BLaER1 treated with 17β-estradiol and CSF1 and Interleukin-3, amounts not matched to agents 10 nM and 100 nM (cell line): ENCODE measurements at regions not wholly inside any gene's neighbourhood (a gene's known extent, or its start where the extent isn't known, plus 50 kb on each side); places are given as distances from the start of the nearest gene placed in this dataset.
"Not testable (repeated sequence)": the region's sequence is repeated elsewhere in the genome, so short reads cannot be mapped to it uniquely, and the experiment has no call there.

ENCODE experiments used
- H3K27ac ChIP-seq, 11 experiments: shearing (Covaris generic); formaldehyde crosslinking; 2 replicates each; pipeline ENCODE4 v1.8.1; 2022
- H3K27me3 ChIP-seq, 11 experiments: shearing (Covaris generic); formaldehyde crosslinking; 2 replicates each; pipeline ENCODE4 v1.8.1; 2022
- H3K36me3 ChIP-seq, 11 experiments: shearing (Covaris generic); formaldehyde crosslinking; 2 replicates each; pipeline ENCODE4 v1.8.1; 2022
- H3K4me1 ChIP-seq, 10 experiments: shearing (Covaris generic); formaldehyde crosslinking; 2 replicates each; pipeline ENCODE4 v1.8.1; 2022
- H3K4me2 ChIP-seq, 11 experiments: shearing (Covaris generic); formaldehyde crosslinking; 2 replicates each; pipeline ENCODE4 v1.8.1; 2022
- H3K4me3 ChIP-seq, 10 experiments: shearing (Covaris generic); formaldehyde crosslinking; 2 replicates each; pipeline ENCODE4 v1.8.1; 2022
- H3K9ac ChIP-seq, 11 experiments: shearing (Covaris generic); formaldehyde crosslinking; 2 replicates each; pipeline ENCODE4 v1.8.1; 2022
- H3K9me3 ChIP-seq, 11 experiments: shearing (Covaris generic); formaldehyde crosslinking; replicated peaks in 1 of 11; 2 replicates each; pipeline ENCODE4 v1.8.1; 2022
- H4K20me1 ChIP-seq, 11 experiments: shearing (Covaris generic); formaldehyde crosslinking; 2 replicates each; pipeline ENCODE4 v1.8.1; 2022
- Cebpa-rat ChIP-seq, 11 experiments: shearing (Covaris generic); IDR thresholded peaks; 2 replicates each; pipeline ENCODE4 v1.8.1; 2022

GRCh38 chr7:35919607-35920006, 118.8 kb downstream of the SEPTIN7 start:
- H3K4me1 ChIP-seq: peaks cover 0 to 30% (median 25%) of the 10 kb centered on the region in 10 experiments; a peak in 17 of 20 replicates
- not testable (repeated sequence) for H4K20me1 ChIP-seq, H3K27me3 ChIP-seq, H3K9me3 ChIP-seq
- peak overlapping the region in 3 of 10 experiments; percentile 32 to 38 (median 37); a peak in 5 of 20 replicates for H3K4me3 ChIP-seq
- peaks cover 0 to 11% (median 0%) of the 10 kb centered on the region in 11 experiments; a peak in 2 of 22 replicates for H3K36me3 ChIP-seq
- TF ChIP-seq Cebpa-rat (IDR thresholded peaks at IDR 0.05): 0 out of 22 replicates have a peak, but pooled peaks of 1 of the 11 experiments have one; percentile 28
- peak overlapping the region in 7 of 11 experiments; percentile 18 to 69 (median 62); a peak in 13 of 22 replicates for H3K27ac ChIP-seq
- H3K9ac ChIP-seq: peak overlapping the region in 3 of 11 experiments; percentile 24 to 26 (median 26); a peak in 2 of 22 replicates
- peak overlapping the region; percentile 40 to 71 (median 63); a peak in 21 of 22 replicates for H3K4me2 ChIP-seq

GRCh38 chr7:35921338-35921737, 120.5 kb downstream of the SEPTIN7 start:
- H3K36me3 ChIP-seq: peaks cover 0 to 21% (median 0%) of the 10 kb centered on the region in 11 experiments; a peak in 3 of 22 replicates
- H3K9me3 ChIP-seq: peaks cover 0 to 19% (median 0%) of the 10 kb centered on the region in 11 experiments; a peak in 5 of 22 replicates
- not testable (repeated sequence) for H3K4me2 ChIP-seq, H4K20me1 ChIP-seq, H3K27me3 ChIP-seq, H3K4me3 ChIP-seq, H3K9ac ChIP-seq, H3K27ac ChIP-seq
- peaks cover 0 to 31% (median 25%) of the 10 kb centered on the region in 10 experiments; a peak in 17 of 20 replicates for H3K4me1 ChIP-seq

GRCh38 chr7:35924668-35925067, 123.8 kb downstream of the SEPTIN7 start:
- H3K9ac ChIP-seq, H3K27ac ChIP-seq, H4K20me1 ChIP-seq, H3K4me2 ChIP-seq, H3K4me3 ChIP-seq, H3K4me1 ChIP-seq, H3K27me3 ChIP-seq: not testable (repeated sequence)
- peaks cover 0 to 19% (median 0%) of the 10 kb centered on the region in 11 experiments; a peak in 5 of 22 replicates for H3K9me3 ChIP-seq
- peaks cover 0 to 21% (median 0%) of the 10 kb centered on the region in 11 experiments; a peak in 3 of 22 replicates for H3K36me3 ChIP-seq

GRCh38 chr7:35926966-35927365, 126.1 kb downstream of the SEPTIN7 start:
- not testable (repeated sequence) for H3K4me3 ChIP-seq, H3K27me3 ChIP-seq, H3K27ac ChIP-seq, H3K4me2 ChIP-seq, H3K9ac ChIP-seq, H4K20me1 ChIP-seq
- H3K9me3 ChIP-seq: peaks cover 0 to 11% (median 0%) of the 10 kb centered on the region in 11 experiments; a peak in 3 of 22 replicates
- H3K36me3 ChIP-seq: peaks cover 0 to 21% (median 0%) of the 10 kb centered on the region in 11 experiments; a peak in 3 of 22 replicates
- peaks cover 6 to 18% (median 11%) of the 10 kb centered on the region in 10 experiments; a peak in 16 of 20 replicates for H3K4me1 ChIP-seq

GRCh38 chr7:35931134-35931533, 130.3 kb downstream of the SEPTIN7 start:
- not testable (repeated sequence) for H4K20me1 ChIP-seq, H3K9me3 ChIP-seq, H3K27ac ChIP-seq, H3K4me3 ChIP-seq, H3K36me3 ChIP-seq, H3K9ac ChIP-seq, H3K27me3 ChIP-seq
- H3K4me2 ChIP-seq: peak overlapping the region; percentile 9 to 52 (median 39); a peak in 16 of 22 replicates
- H3K4me1 ChIP-seq: peaks cover 6 to 19% (median 12%) of the 10 kb centered on the region in 10 experiments; a peak in 16 of 20 replicates

- H3K27ac ChIP-seq, H4K20me1 ChIP-seq, H3K27me3 ChIP-seq, H3K4me3 ChIP-seq, H3K9me3 ChIP-seq, H3K36me3 ChIP-seq, H3K9ac ChIP-seq: not testable (repeated sequence)
- Histone ChIP-seq H3K4me2 (peak overlapping the region; percentile 9 to 52 (median 39); a peak in 16 of 22 replicates), H3K4me1 (peaks cover 6 to 19% (median 12%) of the 10 kb centered on the region in 10 experiments; a peak in 16 of 20 replicates)
These were observed 130.7 kb downstream of the SEPTIN7 start for GRCh38 chr7:35931551-35931950.

- not testable (repeated sequence) for H3K9me3 ChIP-seq, H3K27me3 ChIP-seq, H4K20me1 ChIP-seq, H3K4me3 ChIP-seq, H3K4me1 ChIP-seq, H3K36me3 ChIP-seq, H3K4me2 ChIP-seq, H3K27ac ChIP-seq, H3K9ac ChIP-seq
These were observed 139.8 kb downstream of the SEPTIN7 start for GRCh38 chr7:35940695-35941094.

GRCh38 chr7:35945621-35946020, 144.8 kb downstream of the SEPTIN7 start:
- H3K27ac ChIP-seq, H3K36me3 ChIP-seq, H3K27me3 ChIP-seq: not testable (repeated sequence)

GRCh38 chr7:35955735-35956134, 154.9 kb downstream of the SEPTIN7 start:
- not testable (repeated sequence) for H3K4me3 ChIP-seq, H4K20me1 ChIP-seq, H3K36me3 ChIP-seq, H3K4me2 ChIP-seq, H3K9me3 ChIP-seq, H3K27me3 ChIP-seq, H3K9ac ChIP-seq, H3K4me1 ChIP-seq, H3K27ac ChIP-seq

More at GRCh38 chr7:35945621-35946020, 144.8 kb downstream of the SEPTIN7 start:
- not testable (repeated sequence) for H3K4me3 ChIP-seq, H3K4me1 ChIP-seq, H3K9me3 ChIP-seq, H4K20me1 ChIP-seq, H3K4me2 ChIP-seq, H3K9ac ChIP-seq

GRCh38 chr7:35956988-35957387, 156.1 kb downstream of the SEPTIN7 start:
- H3K36me3 ChIP-seq, H4K20me1 ChIP-seq, H3K4me1 ChIP-seq, H3K4me3 ChIP-seq, H3K9ac ChIP-seq, H3K27me3 ChIP-seq, H3K27ac ChIP-seq, H3K9me3 ChIP-seq, H3K4me2 ChIP-seq: not testable (repeated sequence)

- H3K4me3 ChIP-seq, H3K9ac ChIP-seq, H4K20me1 ChIP-seq, H3K36me3 ChIP-seq, H3K4me2 ChIP-seq, H3K27ac ChIP-seq, H3K9me3 ChIP-seq, H3K27me3 ChIP-seq, H3K4me1 ChIP-seq: not testable (repeated sequence)
These were observed 160.4 kb downstream of the SEPTIN7 start for GRCh38 chr7:35961260-35961659.

GRCh38 chr7:35962607-35963006, 161.8 kb downstream of the SEPTIN7 start:
- not testable (repeated sequence) for H3K9me3 ChIP-seq, H3K27ac ChIP-seq, H3K4me1 ChIP-seq, H3K36me3 ChIP-seq, H3K27me3 ChIP-seq, H4K20me1 ChIP-seq, H3K9ac ChIP-seq, H3K4me2 ChIP-seq, H3K4me3 ChIP-seq
